LNCaP clone FGC (cell line): ENCODE measurements at regions not wholly inside any gene's neighbourhood (a gene's known extent, or its start where the extent isn't known, plus 50 kb on each side); places are given as distances from the start of the nearest gene placed in this dataset.

ENCODE experiments used
- DNase-seq: peaks from one replicate; pipeline ENCODE4 v3.0.0-alpha.2; 2011; ENCODE audit warnings: low read depth
- H3K4me3 ChIP-seq: 2 replicates; pipeline ENCODE4 v1.5.1; 2011; ENCODE audit warnings: mild to moderate bottlenecking, low read depth, low read length, control low read depth
- TF ChIP-seq, protein P1 (sequence below): IDR thresholded peaks from 2 replicates; pipeline ENCODE4 v1.5.1; 2012; ENCODE audit warnings: mild to moderate bottlenecking; ENCODE audit not compliant: control insufficient read depth, insufficient read depth; ENCODE audit errors: extremely low read depth

DNA sequence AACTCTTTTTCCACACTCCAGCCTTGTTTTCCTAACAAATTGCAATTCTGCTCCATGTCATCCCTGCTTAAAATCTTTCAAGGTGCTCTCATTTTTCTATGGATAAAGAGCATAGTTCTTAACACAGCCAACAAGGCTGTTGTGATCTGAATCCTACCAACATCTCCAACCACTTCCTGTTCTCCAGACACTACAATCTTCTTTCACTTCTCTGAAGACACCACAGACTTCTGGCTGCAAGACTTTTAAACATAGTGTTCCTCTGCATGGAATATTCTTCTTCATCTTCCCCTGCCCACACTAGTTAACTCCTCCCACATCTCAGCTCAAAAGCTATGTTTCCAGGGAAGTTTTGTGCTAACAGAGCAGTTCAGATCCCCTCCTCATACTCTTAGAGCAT, 404.8 kb downstream of the MAN2A1 start:
- no peak overlapping the region for H3K4me3 ChIP-seq
- TF ChIP-seq, protein P1, sequence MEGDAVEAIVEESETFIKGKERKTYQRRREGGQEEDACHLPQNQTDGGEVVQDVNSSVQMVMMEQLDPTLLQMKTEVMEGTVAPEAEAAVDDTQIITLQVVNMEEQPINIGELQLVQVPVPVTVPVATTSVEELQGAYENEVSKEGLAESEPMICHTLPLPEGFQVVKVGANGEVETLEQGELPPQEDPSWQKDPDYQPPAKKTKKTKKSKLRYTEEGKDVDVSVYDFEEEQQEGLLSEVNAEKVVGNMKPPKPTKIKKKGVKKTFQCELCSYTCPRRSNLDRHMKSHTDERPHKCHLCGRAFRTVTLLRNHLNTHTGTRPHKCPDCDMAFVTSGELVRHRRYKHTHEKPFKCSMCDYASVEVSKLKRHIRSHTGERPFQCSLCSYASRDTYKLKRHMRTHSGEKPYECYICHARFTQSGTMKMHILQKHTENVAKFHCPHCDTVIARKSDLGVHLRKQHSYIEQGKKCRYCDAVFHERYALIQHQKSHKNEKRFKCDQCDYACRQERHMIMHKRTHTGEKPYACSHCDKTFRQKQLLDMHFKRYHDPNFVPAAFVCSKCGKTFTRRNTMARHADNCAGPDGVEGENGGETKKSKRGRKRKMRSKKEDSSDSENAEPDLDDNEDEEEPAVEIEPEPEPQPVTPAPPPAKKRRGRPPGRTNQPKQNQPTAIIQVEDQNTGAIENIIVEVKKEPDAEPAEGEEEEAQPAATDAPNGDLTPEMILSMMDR: no peak
- no peak for DNase-seq

- H3K4me3 ChIP-seq: no peak overlapping the region
- TF ChIP-seq, protein P1: no peak
- DNase-seq: no peak
These were observed 406.7 kb downstream of the MAN2A1 start for GRCh38 chr5:110096419-110096818.

GRCh38 chr5:110099572-110099971, 409.8 kb downstream of the MAN2A1 start:
- TF ChIP-seq, protein P1: no peak
- H3K4me3 ChIP-seq: no peak overlapping the region
- DNase-seq: no peak

GRCh38 chr5:110103081-110103480, 413.4 kb downstream of the MAN2A1 start:
- TF ChIP-seq, protein P1: no peak
- no peak overlapping the region for H3K4me3 ChIP-seq
- DNase-seq: no peak

GRCh38 chr5:110104060-110104725, 414.5 kb downstream of the MAN2A1 start:
- no peak overlapping the region for H3K4me3 ChIP-seq
- TF ChIP-seq, protein P1: no peak
- DNase-seq: no peak

GRCh38 chr5:110104726-110105669, 415.3 kb downstream of the MAN2A1 start:
- DNase-seq: no peak
- TF ChIP-seq, protein P1: no peak
- H3K4me3 ChIP-seq: no peak overlapping the region

DNA sequence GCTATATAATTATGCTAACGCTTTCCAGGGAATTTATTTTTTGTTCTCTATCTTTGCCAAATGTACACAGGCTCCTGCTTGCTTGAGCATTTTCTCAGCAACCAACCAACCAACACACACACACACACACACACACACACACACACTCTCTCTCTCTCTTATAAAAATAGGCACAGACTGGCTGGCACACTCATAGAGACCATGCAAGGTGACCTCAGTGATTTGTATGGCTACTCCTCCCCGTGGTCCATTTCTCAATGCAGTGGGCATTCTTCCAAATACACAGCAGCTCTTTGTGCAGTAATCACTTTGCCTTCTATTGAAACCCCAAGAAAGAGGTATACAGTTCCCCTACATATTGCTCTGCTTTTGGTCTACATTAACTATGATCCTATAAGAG, 416.0 kb downstream of the MAN2A1 start:
- TF ChIP-seq, protein P1: no peak
- DNase-seq: no peak
- H3K4me3 ChIP-seq: no peak overlapping the region
